CD4-positive, alpha-beta T cell treated with Interleukin-4 for 1 hour (primary cell): ENCODE measurements at regions not wholly inside any gene's neighbourhood (a gene's known extent, or its start where the extent isn't known, plus 50 kb on each side); places are given as distances from the start of the nearest gene placed in this dataset.
"Not testable (repeated sequence)": the region's sequence is repeated elsewhere in the genome, so short reads cannot be mapped to it uniquely, and the experiment has no call there.

ENCODE experiments used
- DNase-seq, 2 donors: peaks; one replicate each; pipeline ENCODE4 v3.0.0-alpha.2; 2020 to 2022

DNA sequence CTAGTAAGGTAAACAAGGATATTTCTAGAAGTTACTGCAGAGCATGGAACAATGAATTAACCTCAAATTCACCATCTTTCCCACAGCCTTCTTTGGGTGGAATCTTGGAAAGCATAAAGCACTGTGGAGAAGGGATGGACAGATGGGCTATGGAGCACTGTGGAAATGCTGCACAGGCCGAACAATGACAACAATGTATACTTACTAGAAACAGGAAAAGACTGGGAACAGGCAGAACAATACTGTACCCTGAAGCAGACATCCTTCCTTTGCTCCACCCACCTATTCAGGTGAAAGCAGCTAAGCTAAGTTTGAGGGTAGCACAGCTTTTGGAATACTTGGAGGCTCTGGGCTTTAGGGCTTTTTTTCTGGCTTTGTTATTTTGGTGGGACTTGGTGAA lies 250.6 kb upstream of the KLF8 start:
- no peak for DNase-seq

DNA sequence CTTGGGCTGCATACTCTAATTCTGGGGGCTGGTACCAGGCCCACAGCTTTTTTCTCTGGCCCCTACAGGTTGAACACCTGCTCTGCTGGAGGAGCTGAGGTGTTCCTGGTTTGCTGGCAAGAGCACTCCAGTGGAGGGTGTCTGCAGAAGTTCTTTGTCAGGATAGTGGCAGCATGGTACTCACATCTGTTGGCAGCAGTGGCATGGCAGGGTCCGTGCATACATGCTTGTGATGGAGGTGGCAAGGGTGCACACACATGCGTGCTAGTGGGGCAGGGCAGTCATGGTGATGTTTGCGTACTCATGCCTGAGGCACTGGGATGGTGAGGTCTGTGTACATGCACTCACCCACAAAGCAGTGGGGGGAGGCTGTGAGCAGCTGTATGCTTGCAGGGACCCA lies 235.5 kb upstream of the KLF8 start:
- no peak for DNase-seq

DNA sequence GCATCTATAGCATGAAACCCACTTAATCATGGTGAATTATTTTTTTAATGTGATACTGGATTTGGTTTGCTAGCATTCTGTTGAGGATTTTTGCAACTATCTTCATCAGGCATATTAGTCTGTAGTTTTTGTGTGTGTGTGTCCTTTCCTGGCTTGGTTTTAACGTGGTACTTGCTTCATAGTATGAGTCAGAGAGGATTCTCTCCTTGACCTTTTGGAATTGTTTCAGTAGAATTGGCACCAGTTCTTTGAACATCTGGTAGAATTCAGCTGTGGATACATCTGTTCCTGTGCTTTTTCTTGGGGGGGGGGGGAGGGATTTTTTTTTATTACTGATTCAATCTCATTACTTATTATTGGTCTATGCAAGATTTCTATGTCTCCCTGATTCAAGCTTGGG lies 232.0 kb upstream of the KLF8 start:
- DNase-seq: no peak

- DNase-seq: no peak
These were observed 231.4 kb upstream of the KLF8 start for GRCh38 chrX:56000729-56001128.

GRCh38 chrX:56025872-56026571 lies 206.1 kb upstream of the KLF8 start:
- DNase-seq: no peak

- no peak for DNase-seq
These were observed 205.3 kb upstream of the KLF8 start for GRCh38 chrX:56026815-56027214.

DNA sequence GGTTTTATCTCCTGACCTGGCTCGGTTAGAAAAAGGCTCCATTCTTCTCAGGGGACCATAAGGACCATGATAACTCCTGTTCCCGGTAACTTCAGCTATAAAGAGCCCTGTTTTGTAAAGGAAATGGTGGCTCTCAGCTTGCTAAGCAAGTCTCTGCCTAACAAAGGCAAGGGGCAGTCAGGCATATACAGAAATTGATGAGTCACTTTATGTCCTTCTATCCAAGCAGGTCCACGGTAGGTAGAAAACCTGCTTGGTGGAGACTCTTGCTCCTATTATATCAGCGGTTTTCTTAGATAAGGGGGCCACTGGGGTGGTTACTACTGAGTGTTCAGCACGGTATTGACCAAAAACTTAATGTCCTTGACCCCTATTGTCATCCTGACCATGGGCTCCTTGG lies 203.0 kb upstream of the KLF8 start:
- no peak for DNase-seq

DNA sequence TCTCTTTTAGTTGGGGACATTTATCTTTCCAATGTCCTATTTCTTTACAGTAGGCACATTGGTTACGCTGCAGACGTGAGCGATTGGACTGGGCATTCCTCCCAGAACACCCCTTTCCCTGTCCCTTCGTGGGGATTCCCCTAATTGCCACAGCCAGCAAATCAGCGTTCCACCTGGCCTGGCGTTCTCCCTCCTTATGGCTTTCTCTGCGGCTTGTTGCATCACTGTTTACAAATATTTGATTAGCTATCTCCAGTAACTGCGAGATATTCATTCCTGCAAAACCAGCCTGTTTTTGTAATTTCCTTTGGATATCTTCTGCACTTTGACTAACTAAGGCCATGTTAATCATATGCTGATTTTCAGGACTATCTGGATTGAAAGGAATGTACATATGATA lies 202.5 kb upstream of the KLF8 start:
- no peak for DNase-seq

GRCh38 chrX:56031409-56031808 lies 200.7 kb upstream of the KLF8 start:
- DNase-seq: no peak

DNA sequence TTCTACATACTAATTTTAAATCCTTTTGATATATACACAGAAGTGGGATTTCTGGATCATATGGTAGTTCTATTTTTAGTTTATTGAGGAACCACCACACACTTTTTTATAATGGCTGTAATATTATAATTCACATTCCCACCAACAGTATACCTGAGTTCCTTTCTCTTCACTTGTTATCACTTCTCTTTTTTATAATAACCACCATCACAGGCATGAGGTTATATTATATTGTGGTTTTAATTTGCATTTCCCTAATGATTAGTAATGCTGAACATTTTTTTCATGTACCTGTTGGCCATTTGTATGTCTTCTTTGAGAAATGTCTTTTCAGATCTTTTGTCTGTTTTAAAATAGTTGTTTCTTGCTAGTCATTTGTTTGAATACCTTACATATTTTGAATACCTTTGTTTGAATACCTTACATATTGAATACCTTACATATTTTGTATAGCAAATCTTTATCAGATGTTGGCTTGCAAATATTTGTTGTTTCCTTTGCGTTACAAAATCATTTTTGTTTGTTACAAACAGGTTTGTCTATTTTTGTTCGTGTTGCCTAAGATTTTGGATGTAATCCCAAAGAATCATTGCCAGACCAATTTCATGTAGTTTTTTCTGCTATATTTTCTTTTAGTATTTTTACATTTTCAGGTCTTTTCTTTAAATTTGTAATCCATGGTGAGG lies 198.5 kb upstream of the KLF8 start:
- no peak for DNase-seq

GRCh38 chrX:56052673-56053330 lies 179.4 kb upstream of the KLF8 start:
- not testable (repeated sequence) for DNase-seq

- DNase-seq: no peak
These were observed 174.8 kb upstream of the KLF8 start for GRCh38 chrX:56057325-56057724.

DNA sequence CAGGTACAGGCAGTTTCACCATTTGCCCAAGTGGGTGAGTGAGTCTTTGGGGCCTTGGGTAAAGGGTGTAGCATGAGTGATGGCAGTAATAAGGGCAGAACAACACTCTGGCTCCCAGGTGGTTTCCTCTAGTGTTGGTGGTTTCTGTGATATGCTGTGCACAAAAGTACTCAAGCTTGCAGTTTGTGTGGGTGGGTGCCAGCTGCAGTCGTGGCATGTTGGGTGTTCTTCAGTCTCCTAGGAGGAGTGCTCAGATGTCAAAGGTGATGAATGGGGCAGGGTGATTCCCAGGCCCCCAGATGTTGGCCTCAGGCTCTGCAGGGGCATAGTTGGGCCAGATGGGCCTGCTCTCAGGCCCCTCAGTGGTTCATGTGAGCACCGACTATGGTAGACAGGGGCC lies 166.1 kb upstream of the KLF8 start:
- DNase-seq: peak in 1 of 2 donors; percentile 40

- DNase-seq: peak in 1 of 2 donors; percentile 66
These were observed 163.8 kb upstream of the KLF8 start for GRCh38 chrX:56068274-56068758.

DNA sequence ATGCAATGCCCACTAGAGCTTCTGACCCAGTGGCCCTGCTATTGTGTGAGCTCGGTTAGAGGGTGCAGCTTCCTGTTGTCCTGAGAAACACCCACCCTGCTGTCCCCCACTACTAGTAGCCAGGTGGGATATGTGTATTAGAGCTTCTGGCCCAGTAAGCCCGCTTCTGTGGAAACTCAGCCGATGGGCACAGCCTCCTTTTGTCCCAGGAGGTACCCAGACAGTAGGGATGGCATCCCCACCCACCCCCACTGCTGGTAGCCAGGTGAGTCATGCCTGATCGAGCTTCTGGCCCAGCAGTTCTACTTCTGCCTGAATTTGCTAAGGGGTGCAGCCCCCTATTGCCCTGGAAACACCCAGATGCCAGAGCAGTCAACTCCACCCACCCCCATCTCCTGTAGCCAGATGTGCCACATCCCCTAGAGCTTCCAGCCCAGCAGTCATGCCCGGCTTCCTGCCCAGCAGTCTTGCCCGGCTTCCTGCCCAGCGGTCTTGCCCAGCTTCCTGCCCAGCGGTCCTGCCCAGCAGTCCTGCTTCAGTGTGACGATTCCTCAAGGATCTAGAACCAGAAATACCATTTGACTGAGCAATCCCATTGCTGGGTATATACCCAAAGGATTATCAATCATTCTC lies 162.7 kb upstream of the KLF8 start:
- no peak for DNase-seq

GRCh38 chrX:56089376-56089775 lies 142.8 kb upstream of the KLF8 start:
- no peak for DNase-seq

DNA sequence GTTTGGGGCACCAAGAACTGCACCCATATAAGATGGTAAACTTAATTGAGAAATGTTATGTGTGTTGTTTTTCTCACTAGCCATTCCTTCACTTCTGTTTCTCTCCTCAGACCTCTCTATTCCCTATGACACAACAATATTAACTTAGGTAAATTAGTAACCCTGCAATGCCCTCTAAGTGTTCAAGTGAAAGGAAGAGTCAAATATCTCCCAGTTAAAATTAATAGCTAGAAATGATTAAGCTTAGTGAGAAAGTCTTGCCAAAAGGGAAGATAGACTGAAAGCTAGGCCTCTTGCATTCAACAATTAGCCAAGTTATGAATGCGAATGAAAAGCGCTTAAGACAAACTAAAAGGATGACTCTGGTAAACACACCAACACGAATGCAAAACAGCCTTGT lies 132.9 kb upstream of the KLF8 start:
- no peak for DNase-seq

GRCh38 chrX:56107320-56107719 lies 124.8 kb upstream of the KLF8 start:
- DNase-seq: no peak

DNA sequence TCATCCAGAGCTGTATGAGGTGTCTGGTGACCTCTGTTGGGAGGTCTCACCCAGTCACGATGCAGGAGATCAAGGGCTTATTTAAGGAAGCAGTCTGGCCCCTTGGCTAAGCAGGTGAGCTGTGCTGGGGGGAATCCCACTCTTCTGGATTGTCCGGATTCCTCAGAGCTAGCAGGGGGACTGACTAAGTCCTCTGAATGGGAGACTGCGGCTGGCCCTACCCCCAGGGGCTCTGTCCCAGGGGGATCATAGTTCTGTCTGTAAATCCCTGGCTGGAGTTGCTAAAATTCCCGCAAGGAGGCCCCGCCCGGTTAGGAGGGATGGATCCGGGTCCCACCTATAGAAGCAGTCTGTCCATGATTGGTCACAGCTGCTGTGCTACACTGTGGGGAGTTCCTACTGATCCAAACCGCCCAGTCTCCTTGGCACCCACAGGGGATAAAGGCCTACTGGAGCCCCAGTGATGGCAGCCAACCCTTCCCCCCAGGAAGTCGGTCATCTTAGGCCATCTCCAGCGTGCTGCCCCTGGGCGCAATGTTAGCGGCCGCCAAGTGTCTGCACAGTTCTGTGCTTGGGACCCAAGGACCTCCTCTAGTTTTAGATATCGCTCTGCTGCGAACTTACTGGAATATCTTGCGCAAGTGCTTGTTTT lies 118.2 kb upstream of the KLF8 start:
- no peak for DNase-seq

DNA sequence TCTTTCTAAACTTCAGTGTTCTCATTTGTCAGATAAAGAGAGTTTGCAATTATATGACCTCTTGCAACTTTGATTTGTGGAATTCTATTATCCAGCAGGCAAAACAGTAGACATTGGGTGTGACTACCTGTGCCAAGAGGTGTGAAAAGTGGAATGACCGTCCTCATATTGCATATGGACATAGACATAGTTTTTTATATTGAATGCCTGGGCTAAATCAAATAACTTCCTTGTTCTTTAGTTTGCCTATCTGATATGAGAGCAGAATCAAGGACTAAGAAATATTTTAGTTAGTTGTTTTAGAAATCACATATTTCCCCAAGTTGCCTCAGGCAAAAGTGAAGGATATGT lies 117.7 kb upstream of the KLF8 start:
- no peak for DNase-seq

- no peak for DNase-seq
These were observed 111.9 kb upstream of the KLF8 start for GRCh38 chrX:56120242-56120641.

- DNase-seq: no peak
These were observed 106.2 kb upstream of the KLF8 start for GRCh38 chrX:56125946-56126345.

GRCh38 chrX:56130031-56130430 lies 102.1 kb upstream of the KLF8 start:
- DNase-seq: no peak
